GM23248 (cell line): ENCODE measurements at regions not wholly inside any gene's neighbourhood (a gene's known extent, or its start where the extent isn't known, plus 50 kb on each side); places are given as distances from the start of the nearest gene placed in this dataset.

ENCODE experiments used
- EZH2 ChIP-seq: fragments of 200-600 bp; sonication (generic); IDR thresholded peaks from 2 replicates; pipeline ENCODE4 v1.6.1; 2018; ENCODE audit warnings: antibody characterized with exemption, mild to moderate bottlenecking; ENCODE audit not compliant: insufficient read depth, poor library complexity, severe bottlenecking
- EZH2phosphoT487 ChIP-seq: fragments of 200-600 bp; sonication (generic); IDR thresholded peaks from 2 replicates; pipeline ENCODE4 v1.6.1; 2018; ENCODE audit warnings: antibody characterized with exemption, moderate library complexity, mild to moderate bottlenecking, low read depth; ENCODE audit not compliant: insufficient read depth

DNA sequence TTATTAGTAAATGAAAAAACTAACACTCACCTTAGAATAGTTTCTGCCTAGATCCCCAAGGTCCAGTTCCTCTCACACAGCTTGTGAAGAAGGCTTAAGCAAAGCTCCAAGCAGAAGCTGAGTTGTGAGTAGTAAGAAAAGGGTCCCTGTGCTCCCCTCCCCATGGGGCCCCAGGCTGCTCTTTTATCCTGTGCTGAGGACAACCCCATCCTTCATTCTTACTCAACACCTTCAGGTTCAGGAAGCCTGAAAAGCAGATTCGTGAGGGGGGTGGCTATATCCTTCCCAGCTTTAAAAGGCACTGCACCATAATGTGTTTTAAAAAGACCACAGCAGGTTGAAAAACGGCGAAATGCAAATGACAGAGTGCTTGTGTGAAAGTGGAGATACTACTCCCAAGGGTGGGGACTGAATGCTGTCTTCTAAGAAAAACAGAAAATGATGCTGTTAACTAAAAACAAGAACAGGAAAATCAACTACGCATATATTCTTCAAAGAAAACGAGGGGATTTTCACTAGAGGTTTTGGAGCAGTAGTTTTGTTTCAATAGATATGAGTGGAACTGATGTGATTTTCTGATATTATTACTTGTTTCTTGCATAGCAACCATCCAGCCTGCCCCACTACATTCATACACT is 182.7 kb downstream of the KTN1 start:
- TF ChIP-seq EZH2 (no peak), EZH2phosphoT487 (no peak)
